Middle frontal gyrus (tissue), 1 donor: ENCODE measurements at regions not wholly inside any gene's neighbourhood (a gene's known extent, or its start where the extent isn't known, plus 50 kb on each side); places are given as distances from the start of the nearest gene placed in this dataset.
"Not testable (repeated sequence)": the region's sequence is repeated elsewhere in the genome, so short reads cannot be mapped to it uniquely, and the experiment has no call there.

ENCODE experiments used
- DNase-seq: peaks from one replicate; pipeline ENCODE4 v3.0.0-alpha.2; 2015; ENCODE audit warnings: low spot score; ENCODE audit errors: extremely low spot score

- not testable (repeated sequence) for DNase-seq
Measured at GRCh38 chr4:189650436-189650835, 290.2 kb upstream of the FRG1 start.

GRCh38 chr4:189653130-189653653 is 287.5 kb upstream of the FRG1 start:
- not testable (repeated sequence) for DNase-seq

GRCh38 chr4:189653983-189654382 is 286.7 kb upstream of the FRG1 start:
- not testable (repeated sequence) for DNase-seq

GRCh38 chr4:189654396-189654795 is 286.3 kb upstream of the FRG1 start:
- DNase-seq, result not testable (repeated sequence)

GRCh38 chr4:189655817-189656216 is 284.9 kb upstream of the FRG1 start:
- not testable (repeated sequence) for DNase-seq

GRCh38 chr4:189656641-189657040 is 284.0 kb upstream of the FRG1 start:
- no peak for DNase-seq

GRCh38 chr4:189658259-189658658 is 282.4 kb upstream of the FRG1 start:
- DNase-seq, result not testable (repeated sequence)

- DNase-seq, result not testable (repeated sequence)
Measured at GRCh38 chr4:189658831-189659230, 281.8 kb upstream of the FRG1 start.

- no peak for DNase-seq
Measured at GRCh38 chr4:189659287-189659686, 281.4 kb upstream of the FRG1 start.

- DNase-seq, result no peak
Measured at GRCh38 chr4:189660722-189661360, 279.8 kb upstream of the FRG1 start.

- DNase-seq, result no peak
Measured at GRCh38 chr4:189664693-189665250, 275.9 kb upstream of the FRG1 start.

- DNase-seq, result not testable (repeated sequence)
Measured at GRCh38 chr4:189665712-189666305, 274.9 kb upstream of the FRG1 start.

- DNase-seq, result not testable (repeated sequence)
Measured at GRCh38 chr4:189667386-189667785, 273.3 kb upstream of the FRG1 start.

GRCh38 chr4:189697675-189698245 is 242.9 kb upstream of the FRG1 start:
- DNase-seq, result not testable (repeated sequence)

- DNase-seq, result not testable (repeated sequence)
Measured at GRCh38 chr4:189703000-189703399, 237.7 kb upstream of the FRG1 start.

- DNase-seq, result peak; percentile 6
Measured at GRCh38 chr4:189706821-189707220, 233.9 kb upstream of the FRG1 start.

- DNase-seq, result not testable (repeated sequence)
Measured at GRCh38 chr4:189707227-189707626, 233.4 kb upstream of the FRG1 start.

- not testable (repeated sequence) for DNase-seq
Measured at GRCh38 chr4:189711956-189712355, 228.7 kb upstream of the FRG1 start.

- not testable (repeated sequence) for DNase-seq
Measured at GRCh38 chr4:189721016-189721993, 219.4 kb upstream of the FRG1 start.

GRCh38 chr4:189722324-189723003 is 218.2 kb upstream of the FRG1 start:
- not testable (repeated sequence) for DNase-seq
